GM18861 (cell line): ENCODE measurements at regions not wholly inside any gene's neighbourhood (a gene's known extent, or its start where the extent isn't known, plus 50 kb on each side); places are given as distances from the start of the nearest gene placed in this dataset.
"Not testable (repeated sequence)": the region's sequence is repeated elsewhere in the genome, so short reads cannot be mapped to it uniquely, and the experiment has no call there.

Experiments
- ATAC-seq: cut with Tn5 transposase; IDR thresholded peaks from one replicate; pipeline ENCODE4 v1.9.1; 2021; ENCODE audit not compliant: unreplicated experiment

DNA sequence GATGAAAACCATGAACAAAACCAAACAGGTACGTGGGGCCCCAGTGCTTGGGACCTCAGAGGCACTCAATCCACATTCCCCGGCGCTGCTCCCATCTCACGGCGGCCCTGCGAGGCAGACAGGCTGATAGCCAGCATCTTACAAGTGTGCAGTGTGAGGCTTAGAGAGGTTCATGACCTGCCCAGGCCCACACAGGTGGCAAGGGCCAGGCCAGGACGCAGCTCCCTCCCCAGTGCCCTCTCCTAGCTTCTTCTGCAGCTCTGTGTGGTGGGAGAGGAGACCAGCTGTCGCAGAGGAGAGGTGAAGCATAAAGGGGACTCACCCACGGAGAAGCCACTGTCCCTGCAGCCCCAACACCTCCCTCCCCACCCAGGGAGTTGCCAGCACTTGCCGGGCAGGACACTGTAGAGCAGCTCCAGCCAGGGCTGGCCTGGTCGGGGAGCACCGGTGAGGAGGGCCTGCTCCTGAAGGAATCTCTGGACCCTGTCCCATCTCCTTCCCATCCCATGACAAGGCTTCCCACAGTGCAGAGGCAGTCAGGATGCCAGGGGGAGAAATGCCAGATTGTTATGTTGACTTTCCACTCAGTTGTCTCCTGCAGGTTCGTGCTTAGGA lies 92.4 kb upstream of the TMEM45B start:
- no peak for ATAC-seq

DNA sequence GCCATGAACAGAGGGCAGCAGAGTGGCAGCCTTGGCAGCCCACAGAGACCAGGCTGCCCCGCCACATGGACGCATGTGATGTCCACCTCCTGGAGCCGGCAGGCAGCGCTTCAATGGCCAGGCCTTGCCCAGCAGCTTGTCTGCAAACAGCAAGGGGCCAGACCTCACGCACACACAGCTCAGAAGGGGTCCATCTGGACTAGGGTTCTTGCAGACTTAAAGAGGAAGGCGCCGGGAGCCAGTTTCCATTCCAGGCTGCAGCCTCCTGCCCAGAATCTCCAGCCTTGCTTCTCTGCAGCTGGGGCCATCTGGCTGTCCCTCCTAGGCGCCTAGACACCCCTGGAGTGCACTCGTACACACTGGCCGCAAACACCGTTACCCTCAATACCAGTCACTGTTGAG lies 91.9 kb upstream of the TMEM45B start:
- no peak for ATAC-seq

DNA sequence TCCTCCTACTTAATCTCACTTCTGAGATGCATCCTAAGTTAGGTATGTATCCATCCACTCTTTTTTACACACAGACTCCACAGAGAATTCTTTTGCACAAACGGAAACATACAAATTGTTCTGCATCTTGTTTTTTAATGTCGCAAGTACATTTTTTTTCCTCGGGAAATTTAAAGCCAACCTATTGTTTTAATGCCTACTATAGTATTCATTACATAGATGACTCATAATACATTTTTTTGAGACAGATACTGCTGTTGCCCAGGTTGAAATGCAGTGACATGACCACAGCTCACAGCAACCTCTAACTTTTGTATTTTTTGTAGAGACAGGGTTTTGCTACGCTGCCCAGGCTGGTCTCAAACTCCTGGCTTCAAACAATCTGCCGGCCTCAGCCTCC lies 90.8 kb upstream of the TMEM45B start:
- ATAC-seq = no peak

DNA sequence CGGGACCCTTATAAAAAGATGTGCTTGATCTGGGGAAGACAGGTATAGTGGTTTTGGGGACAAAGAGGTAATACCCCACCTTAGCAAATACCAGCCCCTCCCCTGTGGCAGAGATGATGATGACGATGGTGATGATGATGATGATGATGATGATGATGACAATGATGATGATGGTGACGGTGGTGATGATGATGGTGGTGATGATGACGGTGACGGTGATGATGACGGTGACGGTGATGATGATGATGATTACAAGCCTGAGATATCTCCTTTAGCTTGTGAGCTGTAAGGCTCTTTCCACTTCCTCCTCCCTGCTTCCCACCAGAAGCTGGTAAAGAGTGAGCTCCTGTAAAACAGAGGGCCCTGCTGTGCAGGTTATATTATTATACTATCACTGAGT lies 89.5 kb upstream of the TMEM45B start:
- no peak for ATAC-seq

DNA sequence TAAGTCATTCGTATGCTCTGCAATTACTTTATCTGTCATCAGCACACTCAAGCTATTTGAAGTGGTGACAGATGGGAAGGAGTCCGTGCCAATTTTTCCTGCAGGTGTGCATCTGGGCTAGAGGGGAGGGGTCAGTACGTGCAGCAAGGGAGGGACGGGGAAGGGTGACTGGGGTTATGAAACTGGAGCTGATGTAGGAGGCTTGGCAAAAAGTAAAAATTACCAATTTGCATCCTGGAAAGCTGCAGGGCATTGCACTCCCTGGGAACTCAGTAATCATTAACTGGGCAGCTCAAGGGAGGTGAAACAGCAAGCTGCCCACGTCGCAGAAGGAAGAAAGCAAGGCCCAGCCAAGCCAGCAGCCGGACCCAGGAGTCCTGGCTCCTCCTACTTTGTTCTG lies 87.1 kb upstream of the TMEM45B start:
- ATAC-seq = no peak

DNA sequence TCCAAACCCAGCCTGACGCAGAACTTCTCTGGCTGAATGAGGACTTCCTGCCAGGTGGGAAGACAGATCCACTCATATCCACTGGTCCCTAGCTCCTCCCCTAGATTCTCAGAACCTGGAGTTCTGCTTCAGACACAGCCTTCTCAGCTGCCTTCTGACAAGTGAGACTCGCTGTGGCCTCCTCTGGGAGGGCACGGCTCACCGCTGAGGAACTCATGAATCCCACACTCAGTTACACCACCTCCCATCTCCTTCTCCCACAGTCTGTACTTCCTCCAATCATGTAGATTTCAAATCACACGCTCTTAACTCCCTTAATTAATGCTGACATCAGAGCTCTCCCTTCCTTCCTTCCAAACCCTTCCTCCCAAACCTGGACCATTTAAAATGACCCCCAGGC lies 86.4 kb upstream of the TMEM45B start:
- no peak for ATAC-seq

DNA sequence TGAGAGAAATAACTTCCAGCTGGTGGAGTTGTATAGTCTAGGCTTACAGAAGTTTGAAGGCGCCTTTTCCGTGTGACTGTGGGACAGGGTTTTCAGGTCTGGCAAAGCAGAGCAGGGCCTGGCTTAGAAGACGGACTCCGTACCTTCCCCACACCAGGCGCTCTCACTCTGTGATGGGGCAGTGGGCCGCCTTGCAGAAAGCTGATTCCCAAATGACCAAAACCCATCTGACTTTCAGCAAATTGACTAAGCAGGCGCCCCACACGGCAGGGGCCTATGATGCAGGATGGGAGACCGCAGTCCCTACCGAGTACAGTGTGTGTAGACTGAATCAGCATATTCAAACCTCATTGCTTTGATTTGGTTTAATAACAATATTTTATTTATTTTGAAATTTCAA lies 85.8 kb upstream of the TMEM45B start:
- ATAC-seq = no peak

DNA sequence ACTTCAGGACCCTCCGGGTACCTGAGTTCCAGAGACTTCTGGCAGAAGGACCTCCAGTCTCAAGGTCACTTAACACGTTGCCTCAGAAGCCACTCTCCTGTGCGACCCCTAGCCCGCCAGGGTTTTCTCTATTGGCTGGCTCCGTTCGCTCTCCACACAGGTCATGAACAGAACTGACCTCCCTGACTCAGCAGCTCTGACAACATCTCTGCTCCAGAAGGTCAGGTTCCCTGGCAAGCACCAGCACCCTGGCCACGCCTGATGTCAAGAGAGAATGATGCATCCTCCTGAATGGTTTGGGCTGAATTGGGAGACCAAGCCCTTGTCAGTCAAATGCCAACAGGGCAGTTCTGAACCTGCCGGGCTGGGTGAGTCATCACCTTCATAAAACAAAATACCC lies 84.3 kb upstream of the TMEM45B start:
- no peak for ATAC-seq

DNA sequence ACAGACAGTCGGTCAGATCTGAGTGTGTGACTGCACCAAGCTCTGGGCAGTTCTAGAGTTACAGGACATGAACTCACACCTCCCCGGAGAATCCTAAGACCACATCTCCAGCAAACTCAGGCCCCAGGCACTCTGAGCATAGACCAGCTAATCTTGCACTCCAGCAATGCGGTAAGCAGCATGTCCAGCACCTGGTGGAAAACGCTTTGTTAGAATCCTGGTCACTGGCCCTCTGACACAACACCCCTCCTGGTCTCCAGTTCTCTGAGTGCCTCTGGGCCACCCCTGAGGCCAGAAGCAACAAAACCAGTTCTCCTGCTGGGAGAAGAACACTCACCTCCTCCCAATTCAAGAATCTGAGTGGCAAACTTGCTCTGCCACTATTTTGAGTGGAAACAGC lies 82.7 kb upstream of the TMEM45B start:
- no peak for ATAC-seq

DNA sequence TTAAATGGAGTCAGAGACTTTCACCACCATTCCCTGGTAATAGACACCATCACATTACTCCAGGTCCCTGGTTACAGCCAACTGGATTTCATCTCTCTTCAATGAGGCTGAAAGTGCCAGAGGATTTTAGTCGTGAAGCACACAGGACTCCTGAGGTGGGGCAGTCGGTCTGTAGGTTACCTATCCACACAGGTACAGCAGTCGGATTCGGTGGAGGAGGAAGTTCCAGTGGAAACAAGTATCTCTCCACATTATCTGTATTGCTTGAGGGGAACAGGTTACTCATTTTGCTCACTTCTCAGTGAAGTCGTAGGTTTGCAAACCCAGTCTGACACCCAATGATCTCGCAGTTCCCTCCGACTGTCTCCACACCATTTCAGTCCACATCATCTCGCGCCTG lies 82.3 kb upstream of the TMEM45B start:
- no peak for ATAC-seq

DNA sequence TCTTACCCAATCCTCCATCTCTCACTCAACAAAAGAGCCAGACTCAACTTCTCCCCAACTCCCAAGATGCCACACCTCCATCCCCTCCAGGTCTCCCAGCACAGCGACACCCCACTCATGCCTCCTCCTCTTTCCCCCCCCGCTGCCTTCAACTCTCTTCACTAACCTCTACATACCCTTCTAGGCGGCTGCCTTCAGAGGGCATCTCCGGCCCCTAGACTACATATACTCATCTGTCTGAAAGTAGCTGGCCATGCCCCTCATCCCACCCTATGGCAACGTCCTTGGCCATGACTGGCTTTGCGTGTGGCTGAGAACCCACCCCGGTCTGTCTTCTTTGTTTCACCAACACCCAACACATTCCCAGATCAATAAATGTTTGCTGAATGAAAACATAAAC lies 81.7 kb upstream of the TMEM45B start:
- no peak for ATAC-seq

DNA sequence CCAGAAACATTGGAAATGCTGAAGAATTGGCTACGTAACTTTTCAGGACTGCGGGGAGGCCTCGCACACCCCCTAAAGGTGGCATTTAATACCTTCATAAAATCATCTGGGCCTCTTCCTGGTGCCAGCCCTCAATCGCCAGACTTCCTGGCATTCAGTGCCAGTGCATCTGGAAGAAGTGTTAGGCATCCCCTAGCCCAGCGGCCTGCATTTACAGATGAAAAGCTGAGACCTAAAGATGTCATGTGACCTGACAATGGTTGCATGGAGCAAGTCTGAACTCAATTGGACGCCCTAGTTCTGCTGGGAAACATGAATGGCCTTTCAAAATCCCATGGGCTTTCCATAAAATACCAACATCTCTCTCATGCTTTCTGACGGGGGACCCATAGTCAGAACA lies 81.0 kb upstream of the TMEM45B start:
- ATAC-seq = no peak

DNA sequence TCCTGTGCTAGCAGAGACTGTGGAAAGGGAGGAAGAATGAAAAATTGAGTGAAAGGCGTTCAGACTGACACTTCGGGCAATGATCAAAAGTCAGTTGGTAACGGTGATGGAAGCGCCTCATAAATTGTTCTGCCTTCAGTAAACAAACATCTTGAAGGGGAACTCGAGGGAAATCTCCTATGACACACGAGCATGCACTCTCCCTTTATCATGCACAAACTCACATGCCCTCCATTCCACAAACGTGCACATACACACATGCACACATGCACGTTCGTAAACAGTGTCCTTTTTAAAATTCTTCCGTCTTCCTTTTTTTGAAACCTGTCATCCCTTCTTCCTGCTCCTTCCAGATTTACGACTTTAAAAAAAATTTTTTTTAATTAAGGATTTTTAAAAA lies 77.8 kb upstream of the TMEM45B start:
- ATAC-seq = no peak

DNA sequence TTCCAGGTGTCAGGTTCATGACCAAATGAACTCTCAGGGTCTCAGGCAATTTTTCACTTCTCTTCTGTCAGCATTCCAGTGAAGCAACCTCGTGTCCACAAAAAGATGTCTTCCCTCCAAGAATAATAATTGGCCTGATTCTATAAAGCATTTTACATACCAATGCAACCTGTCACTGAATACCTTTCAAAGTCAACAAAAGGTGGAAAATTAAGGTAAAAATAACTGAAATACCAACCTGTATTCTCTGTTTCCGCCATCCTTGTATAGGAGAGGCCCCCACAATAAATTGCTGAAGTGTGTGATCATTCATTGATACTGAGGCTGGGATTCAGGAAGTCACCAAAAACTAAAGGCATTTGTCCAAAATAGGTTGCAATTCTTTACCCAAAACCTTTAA lies 77.4 kb upstream of the TMEM45B start:
- ATAC-seq = no peak

DNA sequence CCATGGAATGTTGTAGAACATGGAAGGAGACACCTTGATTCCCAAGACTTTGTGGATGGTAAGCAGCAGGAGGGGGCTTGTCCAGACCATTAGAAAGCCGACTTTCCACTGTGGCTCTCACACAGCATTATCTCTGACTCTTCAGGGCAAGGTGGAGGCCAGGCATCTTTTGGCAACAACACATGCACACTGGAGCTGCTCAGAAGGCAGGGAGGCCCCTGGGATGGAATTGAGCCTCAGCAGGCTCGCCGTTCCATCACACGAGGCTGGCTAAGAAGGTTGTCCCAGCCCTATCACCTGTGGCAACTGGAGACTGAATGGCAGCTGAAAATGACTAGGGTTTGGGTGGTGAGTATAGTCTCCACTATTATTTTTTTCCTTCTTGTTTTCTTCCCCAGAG lies 76.3 kb upstream of the TMEM45B start:
- ATAC-seq = no peak

DNA sequence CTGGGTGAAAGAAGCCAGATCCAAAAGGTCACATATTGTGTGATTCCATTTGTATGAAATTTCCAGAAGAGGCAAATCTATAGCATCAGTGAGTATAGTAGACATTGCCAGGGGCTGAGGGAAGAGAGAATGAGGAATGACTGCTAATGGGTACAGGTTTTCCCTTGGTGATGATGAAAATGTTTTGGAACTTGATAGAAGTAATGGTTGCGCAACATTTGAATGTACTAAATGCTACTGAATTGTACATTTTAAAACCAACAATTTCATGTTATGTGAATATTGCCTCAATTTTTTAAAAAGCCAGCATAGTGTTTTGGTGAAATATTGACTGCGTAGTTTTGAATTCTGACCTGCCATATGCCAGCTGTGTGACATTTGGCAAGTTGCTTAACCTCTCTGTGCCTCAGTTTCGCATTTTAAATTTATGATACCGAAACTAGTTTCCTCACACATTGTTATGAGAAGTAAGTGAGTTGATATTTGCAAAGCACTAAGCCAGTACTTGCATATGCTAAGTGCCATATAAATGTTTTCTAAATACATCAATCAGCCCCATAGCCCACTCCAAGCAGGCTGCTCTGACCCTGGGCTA lies 75.4 kb upstream of the TMEM45B start:
- ATAC-seq = no peak

DNA sequence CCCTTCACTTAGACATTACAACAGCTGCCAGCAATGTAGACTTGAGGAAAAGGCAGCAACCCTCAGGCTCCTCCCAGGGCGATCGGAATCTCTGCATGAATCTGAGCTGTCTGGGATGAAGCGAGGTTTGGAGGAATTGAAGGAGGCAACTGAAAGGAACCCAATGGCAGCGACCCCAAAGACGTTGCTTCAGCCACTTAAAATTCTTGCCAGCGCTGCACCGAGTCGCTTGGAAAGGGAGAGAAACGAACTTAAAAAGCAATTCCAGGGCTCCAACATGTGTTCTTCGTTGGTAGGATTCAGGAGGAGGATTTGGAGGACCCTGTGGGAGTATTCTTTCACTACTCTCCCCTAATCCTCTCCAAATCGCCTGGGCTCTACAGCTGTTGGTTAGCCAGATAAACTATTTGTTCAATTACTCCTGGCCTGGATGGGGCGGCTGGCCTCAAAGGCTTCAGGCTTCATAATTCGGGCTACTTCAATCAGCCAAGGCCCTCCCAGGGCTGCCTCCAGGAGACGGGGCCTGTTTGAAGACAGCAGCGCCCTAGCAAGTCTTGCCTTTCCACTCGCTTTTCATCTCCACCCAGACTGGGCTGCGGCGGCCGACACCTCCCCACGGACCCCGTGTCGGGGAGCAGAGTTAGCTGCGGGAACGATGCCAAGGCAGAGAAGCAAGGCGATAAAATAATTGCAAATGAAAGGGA lies 72.4 kb upstream of the TMEM45B start:
- no peak for ATAC-seq

DNA sequence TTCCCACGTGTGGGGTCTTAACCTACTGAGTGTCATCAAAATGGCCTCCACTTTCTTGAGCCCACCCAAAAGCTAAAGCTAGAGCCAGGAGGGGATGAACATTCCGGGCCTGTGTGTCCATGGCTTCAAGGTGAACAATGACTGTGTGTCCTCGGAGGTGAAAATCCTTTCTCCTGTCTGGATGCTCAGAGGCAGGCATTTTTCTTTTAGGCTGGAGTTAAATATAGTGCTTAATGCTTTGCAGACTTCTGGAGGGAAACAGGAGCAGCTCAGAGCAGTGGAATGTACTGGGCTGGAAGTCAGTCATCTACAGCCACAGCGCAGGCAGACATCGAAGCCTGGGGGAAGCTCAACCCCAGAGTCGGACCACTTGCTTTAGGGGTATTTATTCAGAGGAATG lies 68.6 kb upstream of the TMEM45B start:
- ATAC-seq = no peak

DNA sequence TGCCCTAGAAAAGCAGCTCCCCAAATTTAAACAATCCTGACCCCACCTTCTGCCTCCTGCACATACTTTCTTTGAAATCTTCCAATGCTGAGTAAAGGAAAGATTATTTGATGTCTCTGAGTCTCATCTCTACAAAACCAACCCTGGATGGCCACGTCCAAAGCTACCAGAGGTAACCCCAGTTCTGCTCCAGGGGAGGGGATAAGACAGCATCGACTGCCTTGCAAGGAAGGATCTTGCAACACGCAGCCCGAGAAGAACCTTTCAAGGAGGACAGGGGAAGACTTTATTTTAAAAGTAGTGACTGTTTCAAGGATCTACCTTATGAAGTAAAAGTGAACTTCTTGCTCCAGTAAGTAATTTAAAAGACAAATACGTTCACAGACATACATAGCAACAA lies 66.5 kb upstream of the TMEM45B start:
- ATAC-seq = no peak

DNA sequence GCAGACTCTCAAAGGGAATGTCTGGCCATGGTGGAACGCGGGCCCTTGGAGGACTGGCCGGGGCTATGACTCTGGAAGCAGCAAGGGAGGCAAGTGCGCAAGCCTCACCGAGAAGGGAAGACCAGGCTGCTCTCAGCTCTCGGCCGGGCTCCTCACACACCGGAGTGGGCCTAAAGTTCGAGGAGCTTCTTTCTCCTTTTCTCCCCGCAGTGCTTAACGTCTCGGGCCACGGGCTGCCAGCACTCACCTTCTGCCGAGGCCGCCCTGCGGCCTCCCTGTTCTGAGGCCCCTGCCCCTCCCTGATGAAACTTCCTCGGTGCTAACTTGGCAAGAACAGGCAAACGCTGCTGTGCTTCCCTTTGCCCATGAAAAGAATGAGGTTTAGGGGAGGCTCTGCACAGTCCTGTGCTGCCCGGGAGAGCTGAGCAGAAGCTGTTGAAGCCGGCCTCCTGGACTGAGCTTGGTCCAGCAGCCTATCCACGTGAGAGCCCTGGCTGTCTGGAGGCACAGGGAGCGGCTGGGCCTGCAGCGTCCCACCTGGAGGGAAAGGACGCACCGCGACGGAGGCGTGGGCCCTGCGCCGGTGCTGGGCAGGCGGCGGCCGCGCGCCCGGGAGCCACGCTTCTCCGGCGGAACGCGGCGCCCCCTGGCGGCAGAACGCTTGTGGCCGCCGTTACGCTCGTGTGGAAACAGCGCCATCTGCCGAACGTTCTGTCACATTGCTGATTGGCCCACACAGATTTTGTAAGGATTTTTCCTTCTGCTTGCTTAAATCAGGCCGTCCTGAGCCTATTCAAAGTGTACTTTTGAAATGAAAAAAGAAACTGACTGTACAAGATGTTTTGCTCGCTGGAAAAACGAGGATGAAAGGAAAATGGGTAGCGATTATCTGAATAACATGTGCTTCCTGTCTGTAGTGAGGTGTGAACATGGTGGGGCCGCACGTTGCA lies 65.0 kb upstream of the TMEM45B start:
- ATAC-seq = peak; percentile 80

DNA sequence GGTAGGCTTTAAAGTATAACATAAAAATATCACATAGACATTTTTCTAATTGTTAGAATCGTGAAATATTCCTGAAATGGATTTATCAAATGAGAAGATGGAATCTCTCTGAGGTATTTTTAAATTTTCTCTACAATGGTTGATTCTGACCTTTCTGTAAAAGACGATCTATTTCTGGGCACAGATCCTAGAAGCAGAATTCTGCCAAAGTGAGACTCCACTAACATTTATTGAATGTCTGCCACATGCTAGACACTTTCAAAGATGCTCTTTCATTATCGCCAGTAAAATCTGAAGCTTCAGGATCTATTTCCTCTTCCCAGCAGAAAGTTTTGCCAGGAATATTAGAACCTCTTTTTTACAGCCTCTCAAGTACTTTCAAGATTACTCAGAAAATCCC lies 64.1 kb upstream of the TMEM45B start:
- no peak for ATAC-seq

DNA sequence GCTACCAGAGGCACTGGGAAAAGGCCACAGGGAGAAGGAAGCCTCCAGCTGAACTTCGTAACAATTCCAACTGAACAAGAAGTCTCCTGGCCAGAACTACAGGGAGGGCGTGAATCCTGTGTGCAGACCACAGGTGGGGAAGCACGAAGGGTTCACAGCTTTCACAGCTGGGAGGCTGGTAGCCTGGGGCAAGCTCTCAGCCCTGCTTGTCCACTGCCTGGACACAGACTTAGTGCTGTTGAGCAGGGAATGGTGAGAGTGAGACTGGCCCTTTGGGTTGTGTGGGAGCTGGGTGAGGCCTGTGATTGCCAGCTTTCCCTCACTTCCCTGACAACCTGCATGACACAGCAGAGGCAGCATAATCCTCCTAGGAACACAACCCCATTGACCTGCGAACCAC lies 52.1 kb upstream of the TMEM45B start:
- not testable (repeated sequence) for ATAC-seq
